HepG2 (cell line): ENCODE measurements at regions not wholly inside any gene's neighbourhood (a gene's known extent, or its start where the extent isn't known, plus 50 kb on each side); places are given as distances from the start of the nearest gene placed in this dataset.

Experiments
- ATAC-seq: fragments of 200-7000 bp; cut with Tn5 transposase; 3 replicates; pipeline ENCODE4 v1.9.1; 2020; ENCODE audit warnings: mild to moderate bottlenecking, moderate library complexity
- BruUV-seq: library from RNA; stranded (reverse); fragments of 400-500 nt; replicated peaks from 2 replicates; lab custom pipeline; 2021; lab: Mats Ljungman, UMichigan
- CTCF ChIA-PET: fragments of 300-600 bp; formaldehyde crosslinking; extraction: SDS; loops from one replicate; lab custom pipeline; 2021; ENCODE audit warnings: low total read pairs, inconsistent platforms, low intra/inter-chr PET ratio; lab: Yijun Ruan, JAX
- POLR2A ChIA-PET: fragments of 350-600 bp; sonication (Branson Sonifier 250); formaldehyde crosslinking; loops from one replicate; lab custom pipeline; 2020; ENCODE audit warnings: antibody characterized with exemption, inconsistent platforms; lab: Yijun Ruan, JAX
- DNase-seq: peaks from one replicate; pipeline ENCODE4 v3.0.0-alpha.2; 2015; ENCODE audit warnings: low spot score
- FAIRE-seq: peaks from 3 replicates; lab custom pipeline; 2011; peaks lifted over from hg19 to GRCh38; lab: Jason Lieb, UNC
- H2AFZ ChIP-seq: one replicate; pipeline ENCODE4 v1.6.1; 2011; ENCODE audit warnings: low read length, inconsistent platforms
- H3K27ac ChIP-seq: fragments of 300-600 bp; 3 replicates; pipeline ENCODE4 v1.8.0; 2011; ENCODE audit warnings: mixed run types, mild to moderate bottlenecking, mixed read lengths, low read length, inconsistent platforms; ENCODE audit not compliant: insufficient read depth; ENCODE audit errors: extremely low read length
- H3K27me3 ChIP-seq, 2 experiments: fragments of 200-600 bp in 1 of 2; 2 replicates in 1 of 2; 3 replicates in 1 of 2; pipeline versions ENCODE4 v1.6.0 to v1.8.0; 2011; ENCODE audit warnings: low read length in 2 of 2, mild to moderate bottlenecking in 2 of 2, moderate library complexity in 2 of 2, inconsistent platforms in 1 of 2; ENCODE audit not compliant: insufficient read depth in 2 of 2, control insufficient read depth in 1 of 2
- H3K36me3 ChIP-seq, 2 experiments: fragments of 200-600 bp in 1 of 2; replicated peaks in 1 of 2; 2 replicates in 1 of 2; 3 replicates in 1 of 2; pipeline versions ENCODE4 v1.5.1 to v1.8.0; 2011; ENCODE audit warnings: low read length in 2 of 2, inconsistent platforms in 1 of 2; ENCODE audit not compliant: insufficient read depth in 2 of 2, control insufficient read depth in 1 of 2
- H3K4me1 ChIP-seq: 2 replicates; pipeline ENCODE4 v1.5.1; 2012; ENCODE audit warnings: low read length, inconsistent platforms; ENCODE audit not compliant: insufficient read depth
- H3K4me2 ChIP-seq: 2 replicates; pipeline ENCODE4 v1.6.0; 2011; ENCODE audit warnings: low read depth, low read length, inconsistent platforms
- H3K4me3 ChIP-seq, 3 experiments: fragments of 200-600 bp in 1 of 3; sonication (generic), shearing (Covaris generic) in 1 of 3; replicated peaks in 1 of 3; 2 replicates each; pipeline ENCODE4 v1.5.1; 2011 to 2016; ENCODE audit warnings: low read length in 3 of 3, inconsistent platforms in 2 of 3, low read depth in 2 of 3, mild to moderate bottlenecking in 2 of 3, control low read depth in 1 of 3, mixed read lengths in 1 of 3; ENCODE audit not compliant: insufficient read depth in 1 of 3
- H3K79me2 ChIP-seq: one replicate; pipeline ENCODE4 v1.6.1; 2011; ENCODE audit warnings: low read length, inconsistent platforms; ENCODE audit not compliant: insufficient read depth
- H3K9ac ChIP-seq: 2 replicates; pipeline ENCODE4 v1.6.0; 2011; ENCODE audit warnings: mild to moderate bottlenecking, low read depth, low read length, inconsistent platforms; ENCODE audit not compliant: insufficient read depth
- H3K9me3 ChIP-seq: 2 replicates; pipeline ENCODE4 v1.5.1; 2012; ENCODE audit warnings: mild to moderate bottlenecking, low read length
- H4K20me1 ChIP-seq: 2 replicates; pipeline ENCODE4 v1.6.0; 2011; ENCODE audit warnings: inconsistent platforms, mild to moderate bottlenecking, low read length, moderate library complexity; ENCODE audit not compliant: insufficient read depth
- CAMTA2 ChIP-seq: sonication (generic); formaldehyde crosslinking; IDR thresholded peaks from 2 replicates; pipeline ENCODE4 v1.4.0; 2020; ENCODE audit warnings: mild to moderate bottlenecking, missing genetic modification reagents, borderline replicate concordance
- EZH2 ChIP-seq: conservative IDR thresholded peaks from 2 replicates; pipeline ENCODE4 v1.6.1; 2012; ENCODE audit warnings: mild to moderate bottlenecking, low read depth, low read length, moderate library complexity
- MXD1 ChIP-seq: sonication (generic); formaldehyde crosslinking; IDR thresholded peaks from 2 replicates; pipeline ENCODE4 v1.4.0; 2020; ENCODE audit warnings: mild to moderate bottlenecking, missing genetic modification reagents
- PLSCR1 ChIP-seq: sonication (generic); formaldehyde crosslinking; IDR thresholded peaks from 2 replicates; pipeline ENCODE4 v1.5.0; 2020; ENCODE audit warnings: missing genetic modification reagents, mild to moderate bottlenecking, borderline replicate concordance
- RFX3 ChIP-seq: IDR thresholded peaks from 2 replicates; pipeline ENCODE4 v1.6.1; 2016; ENCODE audit warnings: missing biosample characterization, missing genetic modification reagents
- RNF219 ChIP-seq: sonication (generic); formaldehyde crosslinking; IDR thresholded peaks from 2 replicates; pipeline ENCODE4 v1.5.0; 2020; ENCODE audit warnings: mild to moderate bottlenecking, missing genetic modification reagents
- SETDB1 ChIP-seq: sonication (generic); formaldehyde crosslinking; IDR thresholded peaks from 2 replicates; pipeline ENCODE4 v1.5.1; 2020; ENCODE audit warnings: missing genetic modification reagents, mild to moderate bottlenecking, borderline replicate concordance
- U2AF2 ChIP-seq: fragments of 200-400 bp; formaldehyde crosslinking; IDR thresholded peaks from 2 replicates; pipeline ENCODE4 v1.6.1; 2017; ENCODE audit warnings: low read depth, mild to moderate bottlenecking, low read length
- ZFP36L2 ChIP-seq: sonication (generic); formaldehyde crosslinking; IDR thresholded peaks from 2 replicates; pipeline ENCODE4 v1.4.0; 2020; ENCODE audit warnings: missing genetic modification reagents
- ZNF17 ChIP-seq: sonication (generic); formaldehyde crosslinking; IDR thresholded peaks from 2 replicates; pipeline ENCODE4 v1.5.0; 2020; ENCODE audit warnings: mild to moderate bottlenecking, missing genetic modification reagents
- ZNF740 ChIP-seq: sonication (generic); formaldehyde crosslinking; IDR thresholded peaks from 2 replicates; pipeline ENCODE4 v1.4.0; 2020; ENCODE audit warnings: missing genetic modification reagents
- ZNF839 ChIP-seq: sonication (generic); formaldehyde crosslinking; IDR thresholded peaks from 2 replicates; pipeline ENCODE4 v1.4.0; 2020; ENCODE audit warnings: missing genetic modification reagents, mild to moderate bottlenecking, borderline replicate concordance
- WGBS: methylation state at CpG from one replicate; pipeline ENCODE4 v1.1.6; 2017; ENCODE audit warnings: low lambda C conversion rate; 5-methylcytosine and 5-hydroxymethylcytosine counted together
- in situ Hi-C: cut with HindIII; loops from 2 replicates; pipeline ENCODE4 v1.10.0; 2017; ENCODE audit warnings: low pct_unique_long_range_greater_than_20kb; ENCODE audit not compliant: extremely low pct_ligation_motif_present
- intact Hi-C: fragments of 100-400 bp; cut with micrococcal nuclease; formaldehyde crosslinking; loops from one replicate; pipeline ENCODE4 v1.10.0; 2022; ENCODE audit not compliant: unreplicated experiment
- TF ChIP-seq, protein P1 (sequence below): sonication (generic); formaldehyde crosslinking; IDR thresholded peaks from 2 replicates; pipeline ENCODE4 v1.4.0; 2020; ENCODE audit warnings: missing genetic modification reagents, mild to moderate bottlenecking, borderline replicate concordance
- TF ChIP-seq, protein P2 (sequence below): sonication (generic); formaldehyde crosslinking; IDR thresholded peaks from 2 replicates; pipeline ENCODE4 v1.4.0; 2020; ENCODE audit warnings: low read depth, missing genetic modification reagents

GRCh38 chr10:58936364-58936763 lies 240.1 kb upstream of the PHYHIPL start:
- no peak for DNase-seq
- in situ Hi-C loops (no loop called here), intact Hi-C loops (no loop called here)
- H3K27me3 ChIP-seq, result no peaks in the 10 kb centered on the region
- no peaks in the 10 kb centered on the region for H3K79me2 ChIP-seq
- H3K4me1 ChIP-seq, result no peaks in the 10 kb centered on the region
- no peak overlapping the region for H3K9ac ChIP-seq
- no peaks in the 10 kb centered on the region for H3K36me3 ChIP-seq
- H3K9me3 ChIP-seq, result no peaks in the 10 kb centered on the region
- H3K27ac ChIP-seq, result no peak overlapping the region
- 66% methylated on average over 3 of the region's 3 CpGs for WGBS
- no peak for FAIRE-seq
- no peak for ATAC-seq
- POLR2A ChIA-PET, result no interaction called here
- no peak overlapping the region for H3K4me2 ChIP-seq
- H4K20me1 ChIP-seq, result no peaks in the 10 kb centered on the region
- CTCF ChIA-PET, result no interaction called here
- no peak overlapping the region for H3K4me3 ChIP-seq
- no peak overlapping the region for H2AFZ ChIP-seq
- no TSS peak for BruUV-seq
- no peak for TF ChIP-seq RNF219
- TF ChIP-seq SETDB1 (CRISPR knock-in tag), result no peak
- no peak for TF ChIP-seq ZFP36L2
- no peak for TF ChIP-seq RFX3
- TF ChIP-seq CAMTA2 (CRISPR knock-in tag), result no peak
- no peak for TF ChIP-seq U2AF2
- no peak for TF ChIP-seq ZNF740 (CRISPR knock-in tag)
- TF ChIP-seq, protein P1, sequence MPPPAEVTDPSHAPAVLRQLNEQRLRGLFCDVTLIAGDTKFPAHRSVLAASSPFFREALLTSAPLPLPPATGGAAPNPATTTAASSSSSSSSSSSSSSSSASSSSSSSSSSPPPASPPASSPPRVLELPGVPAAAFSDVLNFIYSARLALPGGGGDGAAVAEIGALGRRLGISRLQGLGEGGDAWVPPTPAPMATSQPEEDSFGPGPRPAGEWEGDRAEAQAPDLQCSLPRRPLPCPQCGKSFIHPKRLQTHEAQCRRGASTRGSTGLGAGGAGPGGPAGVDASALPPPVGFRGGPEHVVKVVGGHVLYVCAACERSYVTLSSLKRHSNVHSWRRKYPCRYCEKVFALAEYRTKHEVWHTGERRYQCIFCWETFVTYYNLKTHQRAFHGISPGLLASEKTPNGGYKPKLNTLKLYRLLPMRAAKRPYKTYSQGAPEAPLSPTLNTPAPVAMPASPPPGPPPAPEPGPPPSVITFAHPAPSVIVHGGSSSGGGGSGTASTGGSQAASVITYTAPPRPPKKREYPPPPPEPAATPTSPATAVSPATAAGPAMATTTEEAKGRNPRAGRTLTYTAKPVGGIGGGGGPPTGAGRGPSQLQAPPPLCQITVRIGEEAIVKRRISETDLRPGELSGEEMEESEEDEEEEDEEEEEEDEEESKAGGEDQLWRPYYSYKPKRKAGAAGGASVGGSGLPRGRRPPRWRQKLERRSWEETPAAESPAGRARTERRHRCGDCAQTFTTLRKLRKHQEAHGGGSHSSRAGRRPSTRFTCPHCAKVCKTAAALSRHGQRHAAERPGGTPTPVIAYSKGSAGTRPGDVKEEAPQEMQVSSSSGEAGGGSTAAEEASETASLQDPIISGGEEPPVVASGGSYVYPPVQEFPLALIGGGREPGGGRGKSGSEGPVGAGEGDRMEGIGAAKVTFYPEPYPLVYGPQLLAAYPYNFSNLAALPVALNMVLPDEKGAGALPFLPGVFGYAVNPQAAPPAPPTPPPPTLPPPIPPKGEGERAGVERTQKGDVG (CRISPR knock-in tag), result no peak
- TF ChIP-seq PLSCR1 (CRISPR knock-in tag), result no peak
- no peak for TF ChIP-seq ZNF17
- TF ChIP-seq ZNF839, result no peak
- TF ChIP-seq EZH2, result no peak
- no peak for TF ChIP-seq MXD1 (CRISPR knock-in tag)
- TF ChIP-seq, protein P2, sequence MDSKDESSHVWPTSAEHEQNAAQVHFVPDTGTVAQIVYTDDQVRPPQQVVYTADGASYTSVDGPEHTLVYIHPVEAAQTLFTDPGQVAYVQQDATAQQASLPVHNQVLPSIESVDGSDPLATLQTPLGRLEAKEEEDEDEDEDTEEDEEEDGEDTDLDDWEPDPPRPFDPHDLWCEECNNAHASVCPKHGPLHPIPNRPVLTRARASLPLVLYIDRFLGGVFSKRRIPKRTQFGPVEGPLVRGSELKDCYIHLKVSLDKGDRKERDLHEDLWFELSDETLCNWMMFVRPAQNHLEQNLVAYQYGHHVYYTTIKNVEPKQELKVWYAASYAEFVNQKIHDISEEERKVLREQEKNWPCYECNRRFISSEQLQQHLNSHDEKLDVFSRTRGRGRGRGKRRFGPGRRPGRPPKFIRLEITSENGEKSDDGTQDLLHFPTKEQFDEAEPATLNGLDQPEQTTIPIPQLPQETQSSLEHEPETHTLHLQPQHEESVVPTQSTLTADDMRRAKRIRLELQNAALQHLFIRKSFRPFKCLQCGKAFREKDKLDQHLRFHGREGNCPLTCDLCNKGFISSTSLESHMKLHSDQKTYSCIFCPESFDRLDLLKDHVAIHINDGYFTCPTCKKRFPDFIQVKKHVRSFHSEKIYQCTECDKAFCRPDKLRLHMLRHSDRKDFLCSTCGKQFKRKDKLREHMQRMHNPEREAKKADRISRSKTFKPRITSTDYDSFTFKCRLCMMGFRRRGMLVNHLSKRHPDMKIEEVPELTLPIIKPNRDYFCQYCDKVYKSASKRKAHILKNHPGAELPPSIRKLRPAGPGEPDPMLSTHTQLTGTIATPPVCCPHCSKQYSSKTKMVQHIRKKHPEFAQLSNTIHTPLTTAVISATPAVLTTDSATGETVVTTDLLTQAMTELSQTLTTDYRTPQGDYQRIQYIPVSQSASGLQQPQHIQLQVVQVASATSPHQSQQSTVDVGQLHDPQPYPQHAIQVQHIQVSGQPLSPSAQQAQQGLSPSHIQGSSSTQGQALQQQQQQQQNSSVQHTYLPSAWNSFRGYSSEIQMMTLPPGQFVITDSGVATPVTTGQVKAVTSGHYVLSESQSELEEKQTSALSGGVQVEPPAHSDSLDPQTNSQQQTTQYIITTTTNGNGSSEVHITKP (CRISPR knock-in tag), result no peak
